Mucosa of descending colon (tissue), 3 donors: ENCODE measurements at regions not wholly inside any gene's neighbourhood (a gene's known extent, or its start where the extent isn't known, plus 50 kb on each side); places are given as distances from the start of the nearest gene placed in this dataset.

Experiments used
- ATAC-seq: fragments of 200-7000 bp; cut with Tn5 transposase; one replicate; pipeline ENCODE4 v1.9.1; 2020; ENCODE audit warnings: mild to moderate bottlenecking, moderate library complexity
- DNase-seq, 3 donors: peaks; one replicate each; pipeline ENCODE4 v3.0.0-alpha.2; 2020
- H3K36me3 ChIP-seq: fragments of 200-600 bp; one replicate; pipeline ENCODE4 v1.8.0; 2021; ENCODE audit warnings: low read depth, mild to moderate bottlenecking
- H3K4me1 ChIP-seq: fragments of 200-600 bp; one replicate; pipeline ENCODE4 v1.8.0; 2021; ENCODE audit warnings: low read depth, mild to moderate bottlenecking
- H3K4me3 ChIP-seq: fragments of 200-600 bp; one replicate; pipeline ENCODE4 v1.8.0; 2021; ENCODE audit warnings: mild to moderate bottlenecking
- H3K9me3 ChIP-seq: fragments of 200-600 bp; one replicate; pipeline ENCODE4 v1.8.0; 2021; ENCODE audit warnings: mild to moderate bottlenecking
- CTCF ChIP-seq: fragments of 200-600 bp; IDR thresholded peaks from one replicate; pipeline ENCODE4 v1.8.0; 2022; ENCODE audit warnings: antibody characterized with exemption, mild to moderate bottlenecking
- intact Hi-C, 2 donors: fragments of 100-400 bp; cut with DNase I in 1 of 2; cut with micrococcal nuclease in 1 of 2; formaldehyde crosslinking; loops; one replicate each; pipeline versions ENCODE4 v1.11.0 to v1.11.1; 2022; cut with DNase I, micrococcal nuclease
- donor health status: DM: no; HTN: no; CAD: no; lungs with moderate emphysema.
- donor health status: DM: no; HTN: no; CAD: no.
- donor health status: DM: no; HTN: yes; CAD: no.

- intact Hi-C loops: no loop called here
Observed at GRCh38 chr16:79918916-79919315, 318.4 kb upstream of the MAF start.

GRCh38 chr16:79915761-79916160 lies 315.2 kb upstream of the MAF start:
- DNase-seq (no peak), ATAC-seq (no peak)
- no peaks in the 10 kb centered on the region for H3K9me3 ChIP-seq
- H3K36me3 ChIP-seq: no peaks in the 10 kb centered on the region
- no peak for TF ChIP-seq CTCF
- H3K4me3 ChIP-seq: no peak overlapping the region
- intact Hi-C loops: no loop called here
- no peaks in the 10 kb centered on the region for H3K4me1 ChIP-seq

More at GRCh38 chr16:79918916-79919315, 318.4 kb upstream of the MAF start:
- ATAC-seq: no peak
- Histone ChIP-seq H3K36me3 (no peaks in the 10 kb centered on the region), H3K4me1 (no peaks in the 10 kb centered on the region), H3K4me3 (no peak overlapping the region), H3K9me3 (no peaks in the 10 kb centered on the region)
- DNase-seq: no peak
- TF ChIP-seq CTCF: no peak

DNA sequence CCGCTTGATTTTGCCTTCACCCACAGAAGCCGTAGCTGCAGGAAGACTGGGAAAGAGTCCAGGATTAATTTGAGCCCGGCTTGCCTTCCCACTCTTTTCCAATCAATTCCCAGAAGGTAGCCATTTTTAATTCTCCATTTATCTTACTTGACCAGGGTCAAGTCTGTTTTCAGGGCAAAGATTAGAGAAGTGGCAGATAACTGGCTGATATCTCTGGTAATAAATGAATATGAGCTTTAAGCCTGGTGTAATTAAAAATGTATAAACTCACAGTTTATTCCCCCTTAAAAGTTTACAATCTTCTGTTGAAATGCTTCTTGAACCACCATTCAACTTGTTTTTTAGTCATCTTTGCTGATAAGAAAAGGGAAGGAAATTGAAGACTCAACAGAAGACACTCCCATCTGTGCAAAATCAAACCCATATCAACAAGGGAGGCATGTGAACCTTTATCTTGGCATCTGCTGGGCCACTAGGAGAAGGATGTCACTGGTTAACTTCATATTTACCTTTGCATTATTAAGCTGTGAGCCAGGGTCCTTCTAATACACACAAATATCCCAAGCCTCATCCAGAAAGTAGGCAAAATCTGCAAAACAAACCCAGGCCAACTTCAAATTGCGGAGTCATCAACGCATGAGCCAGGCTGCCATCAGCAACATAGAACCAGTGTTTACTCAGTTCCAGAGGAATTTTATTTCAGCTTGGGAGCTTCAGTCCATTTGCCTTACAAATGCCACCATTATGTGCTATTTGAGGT lies 314.6 kb upstream of the MAF start:
- intact Hi-C loops: no loop called here

GRCh38 chr16:79912592-79913310 lies 312.2 kb upstream of the MAF start:
- no peak for TF ChIP-seq CTCF
- no peaks in the 10 kb centered on the region for H3K36me3 ChIP-seq
- intact Hi-C loops: no loop called here
- DNase-seq (no peak), ATAC-seq (no peak)
- H3K4me3 ChIP-seq: no peak overlapping the region
- no peaks in the 10 kb centered on the region for H3K9me3 ChIP-seq
- H3K4me1 ChIP-seq: no peaks in the 10 kb centered on the region

More for the DNA sequence above, 314.6 kb upstream of the MAF start:
- ATAC-seq (no peak), DNase-seq (no peak)
- no peaks in the 10 kb centered on the region for H3K4me1 ChIP-seq
- H3K36me3 ChIP-seq: no peaks in the 10 kb centered on the region
- no peak overlapping the region for H3K4me3 ChIP-seq
- no peaks in the 10 kb centered on the region for H3K9me3 ChIP-seq
- no peak for TF ChIP-seq CTCF

DNA sequence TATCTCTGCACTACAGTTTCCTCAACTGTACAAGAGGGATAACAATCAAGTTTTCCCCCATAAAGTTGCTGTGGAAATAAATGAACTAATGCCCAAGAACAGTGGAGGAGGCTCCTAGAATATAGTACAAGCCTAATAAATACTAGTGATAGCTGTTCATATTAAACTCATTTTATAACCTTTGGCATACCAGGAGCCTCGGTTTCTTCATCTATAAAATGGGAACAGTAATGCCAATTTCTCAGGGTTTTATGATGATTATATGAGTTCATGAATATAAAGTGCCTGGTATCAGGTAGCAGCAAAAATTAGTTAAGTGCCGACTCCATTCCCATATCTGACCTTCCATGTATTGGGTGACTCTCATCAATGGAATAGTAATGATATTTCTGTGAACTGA lies 311.1 kb upstream of the MAF start:
- TF ChIP-seq CTCF: no peak
- DNase-seq (no peak), ATAC-seq (no peak)
- Histone ChIP-seq H3K4me1 (no peaks in the 10 kb centered on the region), H3K9me3 (no peaks in the 10 kb centered on the region), H3K36me3 (no peaks in the 10 kb centered on the region), H3K4me3 (no peak overlapping the region)
- intact Hi-C loops: no loop called here
